ENCODE measurements at regions not wholly inside any gene's neighbourhood (a gene's known extent, or its start where the extent isn't known, plus 50 kb on each side); places are given as distances from the start of the nearest gene placed in this dataset.

DNA sequence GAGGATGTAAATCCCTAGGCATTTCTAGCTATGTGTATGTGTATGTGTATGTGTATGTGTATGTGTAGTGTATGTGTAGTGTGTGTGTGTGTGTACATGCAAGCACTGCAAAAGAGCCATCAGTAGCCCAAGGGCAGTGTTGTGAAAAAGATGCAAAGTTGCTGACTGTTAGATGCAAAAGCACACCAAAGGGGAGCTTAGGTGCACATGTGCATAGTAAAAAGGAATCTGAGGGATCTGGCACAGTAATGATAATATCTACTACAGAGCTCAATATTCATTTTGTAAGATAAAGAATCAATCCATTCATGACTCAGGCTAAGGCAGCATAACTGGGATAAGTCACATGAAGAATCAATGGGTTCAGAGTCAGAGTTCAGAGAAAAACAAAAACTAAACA, 80.2 kb downstream of the TMEM47 start:
- Histone ChIP-seq H3K9me3 (ENCODE audit: control insufficient read depth in 2 of 2, insufficient read depth in 1 of 2, low read depth in 1 of 2, low read length in 1 of 2) (no peaks in the 10 kb centered on the region), H3K27me3 (ENCODE audit: control insufficient read depth in 3 of 3, insufficient read depth in 3 of 3, low read length in 3 of 3) (no peaks in the 10 kb centered on the region), H3K4me1 (ENCODE audit: control insufficient read depth in 3 of 3, insufficient read depth in 2 of 3, low read depth in 1 of 3, low read length in 2 of 3) (no peaks in the 10 kb centered on the region), H3K4me3 (ENCODE audit: low read depth in 1 of 3, low read length in 3 of 3) (no peak overlapping the region), H3K27ac (ENCODE audit: low read depth in 1 of 3, low read length in 2 of 3) (no peak overlapping the region), H3K36me3 (ENCODE audit: control insufficient read depth in 3 of 3, insufficient read depth in 2 of 3, low read depth in 1 of 3, low read length in 3 of 3) (no peaks in the 10 kb centered on the region)
- no peak for DNase-seq
- no peak for FAIRE-seq

DNA sequence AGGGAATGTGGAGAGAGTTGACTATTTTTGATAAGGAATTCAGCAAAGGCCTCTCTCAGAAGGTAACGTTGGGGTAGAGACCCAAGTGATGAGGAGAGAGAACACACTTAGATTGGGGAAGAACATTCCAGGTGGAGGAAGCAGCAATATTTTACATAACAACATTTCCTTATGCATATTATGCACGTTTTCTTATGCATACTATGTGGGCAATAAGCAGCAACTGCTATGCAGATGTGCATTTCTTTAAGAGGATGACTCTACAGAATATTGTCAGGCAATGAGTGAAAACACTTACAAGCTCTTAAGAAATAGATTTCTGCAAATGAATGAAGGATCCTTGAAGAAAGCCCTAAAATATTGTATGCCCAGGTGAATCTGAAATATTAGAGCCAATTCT, 91.1 kb downstream of the TMEM47 start:
- FAIRE-seq: no peak
- 26 to 54% (median 47%) methylated on average over 2 of the region's 2 CpGs for WGBS, 3 donors
- DNase-seq: no peak
- H3K27me3 ChIP-seq (ENCODE audit: control insufficient read depth in 3 of 3, insufficient read depth in 3 of 3, low read length in 3 of 3): no peaks in the 10 kb centered on the region
- no peaks in the 10 kb centered on the region for H3K36me3 ChIP-seq (ENCODE audit: control insufficient read depth in 3 of 3, insufficient read depth in 2 of 3, low read depth in 1 of 3, low read length in 3 of 3)
- no peak overlapping the region for H3K4me3 ChIP-seq (ENCODE audit: low read depth in 1 of 3, low read length in 3 of 3)
- H3K4me1 ChIP-seq (ENCODE audit: control insufficient read depth in 3 of 3, insufficient read depth in 2 of 3, low read depth in 1 of 3, low read length in 2 of 3): no peaks in the 10 kb centered on the region
- no peak overlapping the region for H3K27ac ChIP-seq (ENCODE audit: low read depth in 1 of 3, low read length in 2 of 3)
- no peaks in the 10 kb centered on the region for H3K9me3 ChIP-seq (ENCODE audit: control insufficient read depth in 2 of 2, insufficient read depth in 1 of 2, low read depth in 1 of 2, low read length in 1 of 2)

DNA sequence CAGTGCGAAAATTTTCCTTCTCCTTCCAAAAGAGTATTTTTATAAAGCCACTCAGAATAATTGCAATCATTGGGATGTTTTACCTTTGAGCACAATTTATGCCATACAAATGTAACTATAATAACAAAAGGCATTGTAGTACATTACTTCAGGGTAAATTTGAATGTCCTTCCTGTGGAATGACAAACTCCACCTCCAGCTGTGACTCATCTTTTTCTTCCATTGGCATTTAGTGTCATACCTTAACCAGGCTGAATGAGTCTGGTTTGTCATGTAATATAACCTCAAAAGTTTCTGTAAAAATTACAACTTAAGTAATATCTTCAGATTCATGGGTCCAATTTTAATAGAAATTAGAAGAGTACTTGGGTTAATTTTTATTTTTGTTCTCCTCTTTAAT, 93.3 kb downstream of the TMEM47 start:
- FAIRE-seq (no peak), DNase-seq (no peak)
- Histone ChIP-seq H3K4me3 (ENCODE audit: low read depth in 1 of 3, low read length in 3 of 3) (no peak overlapping the region), H3K9me3 (ENCODE audit: control insufficient read depth in 2 of 2, insufficient read depth in 1 of 2, low read depth in 1 of 2, low read length in 1 of 2) (no peaks in the 10 kb centered on the region), H3K27ac (ENCODE audit: low read depth in 1 of 3, low read length in 2 of 3) (no peak overlapping the region), H3K27me3 (ENCODE audit: control insufficient read depth in 3 of 3, insufficient read depth in 3 of 3, low read length in 3 of 3) (no peaks in the 10 kb centered on the region), H3K36me3 (ENCODE audit: control insufficient read depth in 3 of 3, insufficient read depth in 2 of 3, low read depth in 1 of 3, low read length in 3 of 3) (no peaks in the 10 kb centered on the region), H3K4me1 (ENCODE audit: control insufficient read depth in 3 of 3, insufficient read depth in 2 of 3, low read depth in 1 of 3, low read length in 2 of 3) (no peaks in the 10 kb centered on the region)
- WGBS, 3 donors: 62 to 90% (median 80%) methylated on average over 1 of the region's 1 CpG

DNA sequence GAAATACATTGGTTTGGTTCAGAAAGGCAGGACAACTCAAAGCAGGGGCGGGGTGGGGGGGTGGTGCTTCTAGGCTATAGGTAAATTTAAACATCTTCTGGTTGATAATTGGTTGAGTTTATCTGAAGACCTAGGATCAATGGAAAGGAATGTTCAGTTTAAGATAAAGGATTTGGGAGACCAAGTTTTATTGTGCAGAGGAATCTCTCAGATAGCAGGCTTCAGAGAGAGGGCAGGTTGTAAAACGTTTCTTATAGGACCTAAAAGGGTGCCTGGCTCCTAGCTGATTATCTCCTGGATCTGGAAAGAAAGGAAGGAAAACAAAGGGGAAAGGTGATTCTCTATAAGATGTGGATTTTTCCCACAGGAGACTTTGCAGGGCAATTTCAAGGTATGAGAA, 94.0 kb downstream of the TMEM47 start:
- Histone ChIP-seq H3K4me3 (ENCODE audit: low read depth in 1 of 3, low read length in 3 of 3) (no peak overlapping the region), H3K27me3 (ENCODE audit: control insufficient read depth in 3 of 3, insufficient read depth in 3 of 3, low read length in 3 of 3) (no peaks in the 10 kb centered on the region), H3K4me1 (ENCODE audit: control insufficient read depth in 3 of 3, insufficient read depth in 2 of 3, low read depth in 1 of 3, low read length in 2 of 3) (no peaks in the 10 kb centered on the region), H3K36me3 (ENCODE audit: control insufficient read depth in 3 of 3, insufficient read depth in 2 of 3, low read depth in 1 of 3, low read length in 3 of 3) (no peaks in the 10 kb centered on the region), H3K9me3 (ENCODE audit: control insufficient read depth in 2 of 2, insufficient read depth in 1 of 2, low read depth in 1 of 2, low read length in 1 of 2) (no peaks in the 10 kb centered on the region), H3K27ac (ENCODE audit: low read depth in 1 of 3, low read length in 2 of 3) (no peak overlapping the region)
- no peak for FAIRE-seq
- WGBS, 3 donors: 13 to 37% (median 23%) methylated on average over 2 of the region's 2 CpGs
- no peak for DNase-seq

DNA sequence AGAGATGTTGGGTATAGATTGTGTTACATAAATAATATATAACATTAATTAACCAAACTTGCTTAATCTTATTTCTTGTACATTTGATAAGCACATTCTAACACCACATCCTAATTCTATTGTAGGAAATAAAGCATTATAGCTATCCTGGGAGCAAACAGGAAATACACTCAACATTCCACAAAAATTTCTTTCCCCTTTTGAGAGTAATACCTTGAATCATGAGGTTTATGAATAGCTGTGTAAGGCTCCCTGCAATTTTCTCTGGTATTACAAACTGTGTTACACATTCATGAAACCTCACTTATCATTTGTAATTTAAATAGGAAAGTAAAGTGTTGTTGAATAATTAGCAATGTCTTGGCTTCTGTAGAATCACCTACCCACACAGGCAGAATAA, 95.1 kb downstream of the TMEM47 start:
- FAIRE-seq (peak; percentile 15), DNase-seq (no peak)
- Histone ChIP-seq H3K27me3 (ENCODE audit: control insufficient read depth in 3 of 3, insufficient read depth in 3 of 3, low read length in 3 of 3) (no peaks in the 10 kb centered on the region), H3K36me3 (ENCODE audit: control insufficient read depth in 3 of 3, insufficient read depth in 2 of 3, low read depth in 1 of 3, low read length in 3 of 3) (no peaks in the 10 kb centered on the region), H3K4me1 (ENCODE audit: control insufficient read depth in 3 of 3, insufficient read depth in 2 of 3, low read depth in 1 of 3, low read length in 2 of 3) (no peaks in the 10 kb centered on the region), H3K9me3 (ENCODE audit: control insufficient read depth in 2 of 2, insufficient read depth in 1 of 2, low read depth in 1 of 2, low read length in 1 of 2) (no peaks in the 10 kb centered on the region), H3K4me3 (ENCODE audit: low read depth in 1 of 3, low read length in 3 of 3) (no peak overlapping the region), H3K27ac (ENCODE audit: low read depth in 1 of 3, low read length in 2 of 3) (no peak overlapping the region)

DNA sequence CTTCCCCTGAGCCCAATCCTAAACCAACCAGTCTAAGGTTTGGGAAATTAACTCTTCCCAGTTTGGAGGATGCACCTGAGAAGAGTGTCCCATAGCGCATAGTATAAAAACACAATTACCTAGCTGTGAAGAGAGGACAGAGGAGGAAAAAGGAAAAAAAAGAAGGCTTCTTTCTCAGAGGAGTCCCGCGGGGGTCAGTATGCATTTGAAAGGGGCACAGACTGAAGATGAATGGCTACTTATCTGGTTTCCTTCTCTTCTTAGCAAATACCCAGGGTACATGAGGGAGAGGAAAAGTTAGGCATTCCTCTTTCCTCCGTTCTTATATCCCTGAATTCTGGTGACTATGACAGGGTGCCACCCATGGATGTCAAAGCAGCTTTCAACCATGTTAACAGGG, 96.9 kb downstream of the TMEM47 start:
- DNase-seq: no peak
- WGBS, 3 donors: 50 to 74% (median 71%) methylated on average over 4 of the region's 4 CpGs
- no peak for FAIRE-seq
- H3K4me1 ChIP-seq (ENCODE audit: control insufficient read depth in 3 of 3, insufficient read depth in 2 of 3, low read depth in 1 of 3, low read length in 2 of 3): no peaks in the 10 kb centered on the region
- H3K36me3 ChIP-seq (ENCODE audit: control insufficient read depth in 3 of 3, insufficient read depth in 2 of 3, low read depth in 1 of 3, low read length in 3 of 3): no peaks in the 10 kb centered on the region
- H3K27ac ChIP-seq (ENCODE audit: low read depth in 1 of 3, low read length in 2 of 3): no peak overlapping the region
- no peaks in the 10 kb centered on the region for H3K27me3 ChIP-seq (ENCODE audit: control insufficient read depth in 3 of 3, insufficient read depth in 3 of 3, low read length in 3 of 3)
- H3K4me3 ChIP-seq (ENCODE audit: low read depth in 1 of 3, low read length in 3 of 3): no peak overlapping the region
- no peaks in the 10 kb centered on the region for H3K9me3 ChIP-seq (ENCODE audit: control insufficient read depth in 2 of 2, insufficient read depth in 1 of 2, low read depth in 1 of 2, low read length in 1 of 2)

DNA sequence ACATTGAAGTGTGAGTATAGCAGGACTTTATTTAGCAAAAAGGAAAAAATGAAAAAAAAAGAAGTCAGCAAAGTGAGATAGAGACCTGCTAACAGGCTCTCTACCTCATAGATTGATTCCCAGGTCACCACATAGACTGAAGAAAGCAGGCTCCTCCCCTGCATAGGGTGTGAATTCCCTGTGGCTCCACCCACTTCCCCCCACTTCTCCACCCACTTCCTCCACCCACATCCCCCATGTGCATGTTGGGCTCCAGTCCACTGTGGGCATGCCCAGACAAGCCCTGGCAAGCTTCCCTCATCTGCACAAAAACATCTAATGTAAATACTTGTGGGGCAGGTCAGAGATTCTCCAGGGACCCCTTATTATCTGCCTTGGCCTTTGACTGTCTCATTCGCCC, 97.8 kb downstream of the TMEM47 start:
- no peak overlapping the region for H3K27ac ChIP-seq (ENCODE audit: low read depth in 1 of 3, low read length in 2 of 3)
- DNase-seq (no peak), FAIRE-seq (no peak)
- WGBS, 3 donors: 6 to 66% (median 25%) methylated on average over 1 of the region's 1 CpG
- H3K9me3 ChIP-seq (ENCODE audit: control insufficient read depth in 2 of 2, insufficient read depth in 1 of 2, low read depth in 1 of 2, low read length in 1 of 2): no peaks in the 10 kb centered on the region
- H3K4me1 ChIP-seq (ENCODE audit: control insufficient read depth in 3 of 3, insufficient read depth in 2 of 3, low read depth in 1 of 3, low read length in 2 of 3): no peaks in the 10 kb centered on the region
- H3K27me3 ChIP-seq (ENCODE audit: control insufficient read depth in 3 of 3, insufficient read depth in 3 of 3, low read length in 3 of 3): no peaks in the 10 kb centered on the region
- no peaks in the 10 kb centered on the region for H3K36me3 ChIP-seq (ENCODE audit: control insufficient read depth in 3 of 3, insufficient read depth in 2 of 3, low read depth in 1 of 3, low read length in 3 of 3)
- no peak overlapping the region for H3K4me3 ChIP-seq (ENCODE audit: low read depth in 1 of 3, low read length in 3 of 3)

DNA sequence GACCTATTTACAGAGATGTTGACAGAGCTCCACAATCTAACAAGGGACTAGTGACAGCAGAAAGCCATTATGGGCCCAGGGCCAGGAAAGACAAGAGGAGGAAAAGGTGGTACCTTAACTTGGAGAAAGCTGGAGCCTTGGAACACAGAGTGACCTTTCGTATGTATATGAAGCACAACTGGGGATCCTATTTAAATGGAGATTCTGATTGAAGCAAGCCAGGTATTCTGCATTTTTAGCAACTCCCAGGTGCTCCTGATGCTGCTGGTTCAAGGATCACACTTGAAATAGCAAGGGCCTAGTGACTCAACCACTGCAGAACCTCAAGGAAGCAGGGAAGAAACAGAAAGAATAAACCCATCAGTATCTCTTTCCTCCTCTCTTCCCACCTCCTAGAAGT, 99.4 kb downstream of the TMEM47 start:
- H3K4me1 ChIP-seq (ENCODE audit: control insufficient read depth in 3 of 3, insufficient read depth in 2 of 3, low read depth in 1 of 3, low read length in 2 of 3): no peaks in the 10 kb centered on the region
- no peak overlapping the region for H3K27ac ChIP-seq (ENCODE audit: low read depth in 1 of 3, low read length in 2 of 3)
- H3K4me3 ChIP-seq (ENCODE audit: low read depth in 1 of 3, low read length in 3 of 3): no peak overlapping the region
- 62 to 100% (median 86%) methylated on average over 1 of the region's 1 CpG for WGBS, 3 donors
- DNase-seq: no peak
- no peaks in the 10 kb centered on the region for H3K27me3 ChIP-seq (ENCODE audit: control insufficient read depth in 3 of 3, insufficient read depth in 3 of 3, low read length in 3 of 3)
- H3K9me3 ChIP-seq (ENCODE audit: control insufficient read depth in 2 of 2, insufficient read depth in 1 of 2, low read depth in 1 of 2, low read length in 1 of 2): no peaks in the 10 kb centered on the region
- no peak for FAIRE-seq
- H3K36me3 ChIP-seq (ENCODE audit: control insufficient read depth in 3 of 3, insufficient read depth in 2 of 3, low read depth in 1 of 3, low read length in 3 of 3): no peaks in the 10 kb centered on the region

DNA sequence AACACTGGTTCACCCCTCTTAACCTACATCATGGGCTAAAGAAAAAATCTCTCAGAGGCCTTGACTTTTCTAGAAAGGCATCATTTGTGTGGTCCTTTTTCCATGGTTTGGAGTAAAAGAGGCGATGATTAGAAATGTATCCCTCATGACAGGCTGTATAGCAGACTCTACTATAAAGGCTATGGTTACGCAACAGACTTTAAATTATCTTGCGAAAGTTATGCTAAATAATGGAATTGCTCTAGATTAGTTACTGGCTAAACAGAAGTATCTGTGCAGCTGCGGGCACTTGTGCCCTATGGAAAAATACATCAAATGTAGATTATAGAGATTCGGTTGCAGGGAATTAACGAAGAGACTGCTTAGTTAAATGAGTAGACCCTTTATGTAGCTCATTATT, 101.6 kb downstream of the TMEM47 start:
- H3K4me3 ChIP-seq (ENCODE audit: low read depth in 1 of 3, low read length in 3 of 3): no peak overlapping the region
- DNase-seq: no peak
- no peak for FAIRE-seq
- no peaks in the 10 kb centered on the region for H3K4me1 ChIP-seq (ENCODE audit: control insufficient read depth in 3 of 3, insufficient read depth in 2 of 3, low read depth in 1 of 3, low read length in 2 of 3)
- no peak overlapping the region for H3K27ac ChIP-seq (ENCODE audit: low read depth in 1 of 3, low read length in 2 of 3)
- H3K9me3 ChIP-seq (ENCODE audit: control insufficient read depth in 2 of 2, insufficient read depth in 1 of 2, low read depth in 1 of 2, low read length in 1 of 2): no peaks in the 10 kb centered on the region
- H3K27me3 ChIP-seq (ENCODE audit: control insufficient read depth in 3 of 3, insufficient read depth in 3 of 3, low read length in 3 of 3): no peaks in the 10 kb centered on the region
- H3K36me3 ChIP-seq (ENCODE audit: control insufficient read depth in 3 of 3, insufficient read depth in 2 of 3, low read depth in 1 of 3, low read length in 3 of 3): no peaks in the 10 kb centered on the region
- WGBS, 3 donors: 74 to 90% (median 82%) methylated on average over 6 of the region's 6 CpGs
